MM.1S (cell line): ENCODE measurements at regions not wholly inside any gene's neighbourhood (a gene's known extent, or its start where the extent isn't known, plus 50 kb on each side); places are given as distances from the start of the nearest gene placed in this dataset.

Experiments
- DNase-seq: peaks from one replicate; pipeline ENCODE4 v3.0.0-alpha.2; 2015
- H2AFZ ChIP-seq: fragments of 300-600 bp; sonication (generic); 2 replicates; pipeline ENCODE4 v1.6.0; 2016; ENCODE audit warnings: antibody characterized with exemption, low read length
- H3F3A ChIP-seq: fragments of 300-600 bp; sonication (generic); 2 replicates; pipeline ENCODE4 v1.6.1; 2016; ENCODE audit warnings: mild to moderate bottlenecking, antibody characterized with exemption, low read length, moderate library complexity, mixed read lengths; ENCODE audit not compliant: insufficient read depth
- H3K27ac ChIP-seq: fragments of 300-600 bp; sonication (generic); 2 replicates; pipeline ENCODE4 v1.5.1; 2016; ENCODE audit warnings: mild to moderate bottlenecking, low read length
- H3K27me3 ChIP-seq: fragments of 300-600 bp; sonication (generic); replicated peaks from 2 replicates; pipeline ENCODE4 v1.6.0; 2016; ENCODE audit warnings: low read length; ENCODE audit not compliant: insufficient read depth
- H3K36me3 ChIP-seq: fragments of 300-600 bp; sonication (generic); replicated peaks from 2 replicates; pipeline ENCODE4 v1.6.1; 2016; ENCODE audit warnings: mild to moderate bottlenecking, low read length, mixed read lengths; ENCODE audit not compliant: insufficient read depth
- H3K4me1 ChIP-seq: fragments of 300-600 bp; sonication (generic); 2 replicates; pipeline ENCODE4 v1.6.1; 2016; ENCODE audit warnings: low read length, mixed read lengths
- H3K4me2 ChIP-seq: fragments of 300-600 bp; sonication (generic); 2 replicates; pipeline ENCODE4 v1.6.0; 2016; ENCODE audit warnings: low read depth, low read length
- H3K4me3 ChIP-seq: fragments of 300-600 bp; sonication (generic); 2 replicates; pipeline ENCODE4 v1.5.1; 2016; ENCODE audit warnings: low read length, mixed read lengths
- H3K79me2 ChIP-seq: fragments of 300-600 bp; sonication (generic); 2 replicates; pipeline ENCODE4 v1.6.1; 2016; ENCODE audit warnings: mixed run types, low read length, mixed read lengths
- H3K9ac ChIP-seq: fragments of 300-600 bp; sonication (generic); 2 replicates; pipeline ENCODE4 v1.6.1; 2016; ENCODE audit warnings: low read length, mixed read lengths
- H3K9me2 ChIP-seq: fragments of 300-600 bp; sonication (generic); replicated peaks from 2 replicates; pipeline ENCODE4 v1.6.1; 2016; ENCODE audit warnings: mild to moderate bottlenecking, low read length, mixed read lengths; ENCODE audit not compliant: insufficient read depth
- H3K9me3 ChIP-seq: fragments of 300-600 bp; sonication (generic); replicated peaks from 2 replicates; pipeline ENCODE4 v1.6.1; 2016; ENCODE audit warnings: mild to moderate bottlenecking, low read length, mixed read lengths; ENCODE audit not compliant: insufficient read depth
- H4K20me1 ChIP-seq: fragments of 300-600 bp; sonication (generic); 2 replicates; pipeline ENCODE4 v1.6.1; 2016; ENCODE audit warnings: mild to moderate bottlenecking, low read length, moderate library complexity, mixed read lengths; ENCODE audit not compliant: insufficient read depth
- EZH2 ChIP-seq: fragments of 300-600 bp; sonication (generic); optimal IDR thresholded peaks from 2 replicates; pipeline ENCODE3; 2017; ENCODE audit warnings: low read depth, mild to moderate bottlenecking, antibody characterized with exemption, low read length, mixed read lengths
- EZH2phosphoT487 ChIP-seq: fragments of 300-600 bp; sonication (generic); IDR thresholded peaks from 2 replicates; pipeline ENCODE4 v1.6.1; 2018; ENCODE audit warnings: antibody characterized with exemption, low read length
- TF ChIP-seq, protein P1 (sequence below): fragments of 300-600 bp; sonication (generic); IDR thresholded peaks from 2 replicates; pipeline ENCODE4 v1.5.1; 2016; ENCODE audit warnings: antibody characterized with exemption, low read length, mixed read lengths

DNA sequence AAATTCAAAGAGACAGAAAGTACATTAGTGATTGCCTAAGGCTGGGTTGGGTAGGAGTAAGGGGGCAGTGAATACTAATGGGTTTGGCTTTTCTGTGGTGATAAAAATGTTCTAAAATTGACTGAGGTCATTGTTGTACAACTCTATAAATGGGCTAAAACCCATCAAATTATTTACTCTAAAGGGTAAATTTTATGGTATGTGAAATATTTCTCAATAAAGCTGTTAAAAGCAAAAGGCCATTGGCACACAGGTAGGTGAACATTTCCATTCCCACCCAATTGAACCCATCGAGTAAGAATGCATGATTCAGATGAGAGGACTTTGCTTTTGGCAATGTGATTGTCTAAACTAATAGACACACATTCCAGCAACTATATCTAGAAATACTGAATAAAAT lies 579.4 kb downstream of the GATA3 start:
- Histone ChIP-seq H3K27me3 (no peaks in the 10 kb centered on the region), H3K4me1 (no peaks in the 10 kb centered on the region), H3K79me2 (no peaks in the 10 kb centered on the region), H3K4me3 (no peak overlapping the region), H3F3A (no peaks in the 10 kb centered on the region), H3K9ac (no peak overlapping the region), H3K9me3 (no peaks in the 10 kb centered on the region), H3K4me2 (no peak overlapping the region), H4K20me1 (no peaks in the 10 kb centered on the region), H3K36me3 (no peaks in the 10 kb centered on the region), H3K27ac (no peak overlapping the region), H3K9me2 (no peaks in the 10 kb centered on the region), H2AFZ (no peak overlapping the region)
- DNase-seq, result no peak
- TF ChIP-seq, protein P1, sequence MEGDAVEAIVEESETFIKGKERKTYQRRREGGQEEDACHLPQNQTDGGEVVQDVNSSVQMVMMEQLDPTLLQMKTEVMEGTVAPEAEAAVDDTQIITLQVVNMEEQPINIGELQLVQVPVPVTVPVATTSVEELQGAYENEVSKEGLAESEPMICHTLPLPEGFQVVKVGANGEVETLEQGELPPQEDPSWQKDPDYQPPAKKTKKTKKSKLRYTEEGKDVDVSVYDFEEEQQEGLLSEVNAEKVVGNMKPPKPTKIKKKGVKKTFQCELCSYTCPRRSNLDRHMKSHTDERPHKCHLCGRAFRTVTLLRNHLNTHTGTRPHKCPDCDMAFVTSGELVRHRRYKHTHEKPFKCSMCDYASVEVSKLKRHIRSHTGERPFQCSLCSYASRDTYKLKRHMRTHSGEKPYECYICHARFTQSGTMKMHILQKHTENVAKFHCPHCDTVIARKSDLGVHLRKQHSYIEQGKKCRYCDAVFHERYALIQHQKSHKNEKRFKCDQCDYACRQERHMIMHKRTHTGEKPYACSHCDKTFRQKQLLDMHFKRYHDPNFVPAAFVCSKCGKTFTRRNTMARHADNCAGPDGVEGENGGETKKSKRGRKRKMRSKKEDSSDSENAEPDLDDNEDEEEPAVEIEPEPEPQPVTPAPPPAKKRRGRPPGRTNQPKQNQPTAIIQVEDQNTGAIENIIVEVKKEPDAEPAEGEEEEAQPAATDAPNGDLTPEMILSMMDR, result no peak
- no peak for TF ChIP-seq EZH2
- TF ChIP-seq EZH2phosphoT487, result no peak

DNA sequence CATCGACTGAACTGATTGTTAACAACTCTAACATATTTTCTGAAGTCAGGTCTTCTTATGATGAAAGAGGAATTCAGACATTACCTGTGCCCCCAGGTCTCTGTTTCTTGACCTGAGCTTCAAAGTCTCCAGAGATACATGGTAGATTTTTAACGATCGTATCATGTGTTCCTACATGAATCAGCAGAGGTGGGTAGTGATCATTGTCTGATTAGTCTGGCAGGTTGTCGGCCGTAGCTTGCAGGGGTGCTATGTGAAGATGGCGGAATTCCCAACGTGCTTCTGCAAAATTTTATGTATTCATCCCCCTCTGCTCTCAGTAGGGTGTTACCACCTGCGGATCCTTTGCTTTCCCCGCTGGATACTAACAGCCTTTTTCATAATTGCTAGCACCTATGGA lies 581.9 kb downstream of the GATA3 start:
- no peaks in the 10 kb centered on the region for H3K9me2 ChIP-seq
- no peak overlapping the region for H3K4me3 ChIP-seq
- no peak overlapping the region for H2AFZ ChIP-seq
- no peaks in the 10 kb centered on the region for H3F3A ChIP-seq
- no peaks in the 10 kb centered on the region for H3K36me3 ChIP-seq
- no peaks in the 10 kb centered on the region for H3K79me2 ChIP-seq
- H3K4me1 ChIP-seq, result no peaks in the 10 kb centered on the region
- no peak overlapping the region for H3K9ac ChIP-seq
- no peak overlapping the region for H3K27ac ChIP-seq
- no peaks in the 10 kb centered on the region for H3K27me3 ChIP-seq
- H3K4me2 ChIP-seq, result no peak overlapping the region
- H4K20me1 ChIP-seq, result no peaks in the 10 kb centered on the region
- no peak for DNase-seq
- TF ChIP-seq, protein P1, result no peak
- TF ChIP-seq EZH2phosphoT487, result no peak
- TF ChIP-seq EZH2, result no peak
- H3K9me3 ChIP-seq, result no peaks in the 10 kb centered on the region

GRCh38 chr10:8637640-8638039 lies 583.2 kb downstream of the GATA3 start:
- H3K9me3 ChIP-seq, result no peaks in the 10 kb centered on the region
- TF ChIP-seq EZH2phosphoT487 (no peak), EZH2 (no peak)
- TF ChIP-seq, protein P1, result no peak
- H4K20me1 ChIP-seq, result no peaks in the 10 kb centered on the region
- H3K4me3 ChIP-seq, result no peak overlapping the region
- no peak for DNase-seq
- H3K79me2 ChIP-seq, result no peaks in the 10 kb centered on the region
- no peak overlapping the region for H3K9ac ChIP-seq
- H2AFZ ChIP-seq, result no peak overlapping the region
- H3K9me2 ChIP-seq, result no peaks in the 10 kb centered on the region
- H3F3A ChIP-seq, result no peaks in the 10 kb centered on the region
- H3K27me3 ChIP-seq, result no peaks in the 10 kb centered on the region
- H3K36me3 ChIP-seq, result no peaks in the 10 kb centered on the region
- H3K27ac ChIP-seq, result no peak overlapping the region
- no peaks in the 10 kb centered on the region for H3K4me1 ChIP-seq
- H3K4me2 ChIP-seq, result no peak overlapping the region
